Stimulated activated naive B cell treated with anti-CD40 and anti-IgM and Interleukin-4, amounts not matched to agents 10 μg/mL and 1 μg/mL and 100 μg/mL, for 72 hours (primary cell): ENCODE measurements at regions not wholly inside any gene's neighbourhood (a gene's known extent, or its start where the extent isn't known, plus 50 kb on each side); places are given as distances from the start of the nearest gene placed in this dataset.
"Not testable (repeated sequence)": the region's sequence is repeated elsewhere in the genome, so short reads cannot be mapped to it uniquely, and the experiment has no call there.

Experiments used
- ATAC-seq, 2 donors: fragments of 150-1000 bp; cut with Tn5 transposase; replicated peaks; 2 replicates each; pipeline ENCODE4 v1.10.0; 2021; ENCODE audit warnings: moderate library complexity in 1 of 2
- DNase-seq: peaks from one replicate; pipeline ENCODE4 v3.0.0; 2021
- H3K27ac Mint-ChIP-seq: one replicate; pipeline ENCODE4 v1.8.0; 2022; ENCODE audit warnings: mild to moderate bottlenecking, mixed read lengths
- H3K27me3 Mint-ChIP-seq, 2 donors: one replicate each; pipeline ENCODE4 v1.8.0; 2022; ENCODE audit warnings: mixed read lengths in 2 of 2
- H3K36me3 Mint-ChIP-seq, 2 donors: one replicate each; pipeline ENCODE4 v1.8.0; 2022; ENCODE audit warnings: mixed read lengths in 2 of 2, mild to moderate bottlenecking in 1 of 2
- H3K4me1 Mint-ChIP-seq, 2 donors: one replicate each; pipeline ENCODE4 v1.8.0; 2022; ENCODE audit warnings: mixed read lengths in 2 of 2, mild to moderate bottlenecking in 1 of 2
- H3K4me3 Mint-ChIP-seq, 2 donors: one replicate each; pipeline ENCODE4 v1.8.0; 2022; ENCODE audit warnings: mild to moderate bottlenecking in 2 of 2, mixed read lengths in 2 of 2, moderate library complexity in 1 of 2
- H3K9me3 Mint-ChIP-seq, 2 donors: one replicate each; pipeline ENCODE4 v1.8.0; 2022; ENCODE audit warnings: mixed read lengths in 2 of 2, mild to moderate bottlenecking in 1 of 2

GRCh38 chrX:22533898-22534297 lies 261.2 kb downstream of the CBLL2 start:
- no peak for DNase-seq
- H3K36me3 Mint-ChIP-seq = no peaks in the 10 kb centered on the region
- H3K27me3 Mint-ChIP-seq = peaks cover 0 to 12% of the 10 kb centered on the region in 2 donors
- ATAC-seq = peak in 1 of 2 donors; percentile 59
- no peak overlapping the region for H3K4me3 Mint-ChIP-seq
- H3K9me3 Mint-ChIP-seq = peaks cover 0 to 11% of the 10 kb centered on the region in 2 donors
- no peak overlapping the region for H3K27ac Mint-ChIP-seq
- H3K4me1 Mint-ChIP-seq = peaks cover 2 to 4% of the 10 kb centered on the region in 2 donors

GRCh38 chrX:22534643-22535042 lies 261.9 kb downstream of the CBLL2 start:
- no peak overlapping the region for H3K27ac Mint-ChIP-seq
- peaks cover 3 to 10% of the 10 kb centered on the region in 2 donors for H3K9me3 Mint-ChIP-seq
- DNase-seq (no peak), ATAC-seq (no peak)
- no peaks in the 10 kb centered on the region for H3K4me1 Mint-ChIP-seq
- no peak overlapping the region for H3K4me3 Mint-ChIP-seq
- H3K27me3 Mint-ChIP-seq = peaks cover 0 to 16% of the 10 kb centered on the region in 2 donors
- H3K36me3 Mint-ChIP-seq = no peaks in the 10 kb centered on the region

DNA sequence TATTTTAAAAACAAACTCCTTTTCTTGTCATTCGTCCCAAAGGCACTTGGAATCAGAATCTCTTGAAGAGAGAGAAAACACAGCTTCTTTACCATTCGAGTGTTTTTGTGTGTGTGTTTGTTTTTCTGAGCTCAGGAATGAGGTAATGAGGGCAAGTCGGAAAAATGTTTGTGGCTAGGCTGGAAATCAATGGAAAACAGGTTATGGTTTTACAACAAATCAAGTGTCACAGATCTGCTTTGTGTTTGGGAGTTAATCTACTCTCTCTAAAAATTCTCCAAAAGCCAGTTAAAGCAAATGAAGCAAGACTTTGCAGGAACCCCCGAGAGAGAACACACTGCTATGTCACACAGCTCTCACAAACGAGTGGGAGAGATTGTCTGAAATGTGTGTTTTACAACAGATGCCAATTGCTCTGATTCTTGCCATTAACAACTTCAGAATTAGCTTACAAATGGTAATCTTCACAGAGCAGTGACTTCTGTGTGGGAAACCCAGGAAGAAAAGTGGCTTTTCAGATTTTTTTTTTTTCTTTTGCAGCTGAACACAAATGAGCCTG lies 264.1 kb downstream of the CBLL2 start:
- H3K4me1 Mint-ChIP-seq = no peaks in the 10 kb centered on the region
- no peak for ATAC-seq

DNA sequence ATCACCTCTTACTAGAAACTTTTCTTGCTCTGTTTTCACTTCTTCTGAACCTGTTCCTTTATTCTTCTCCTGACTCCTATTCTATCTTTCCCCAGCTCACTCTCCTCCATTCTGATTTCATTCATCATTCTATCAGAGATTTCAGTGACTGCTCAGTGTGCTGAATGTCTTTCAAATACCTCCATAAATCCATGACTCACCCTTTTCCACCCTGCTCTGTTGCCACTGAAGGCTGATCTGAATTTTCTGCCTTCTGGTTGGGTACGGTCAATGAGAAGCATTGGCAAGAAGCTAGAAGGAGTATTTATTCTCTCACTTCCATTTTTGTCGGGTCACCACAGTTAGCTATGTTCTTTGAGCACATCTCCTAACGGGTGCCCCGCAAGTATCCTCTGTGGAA lies 265.9 kb downstream of the CBLL2 start:
- Mint-ChIP-seq H3K4me1 (no peaks in the 10 kb centered on the region), H3K36me3 (no peaks in the 10 kb centered on the region), H3K4me3 (no peak overlapping the region), H3K27ac (no peak overlapping the region), H3K9me3 (peaks cover 4 to 7% of the 10 kb centered on the region in 2 donors), H3K27me3 (peaks cover 6 to 16% of the 10 kb centered on the region in 2 donors)
- no peak for ATAC-seq
- DNase-seq = no peak

More for the DNA sequence above, 264.1 kb downstream of the CBLL2 start:
- H3K9me3 Mint-ChIP-seq = peaks cover 4 to 7% of the 10 kb centered on the region in 2 donors
- H3K4me3 Mint-ChIP-seq = no peak overlapping the region
- H3K27ac Mint-ChIP-seq = no peak overlapping the region
- DNase-seq = no peak
- peaks cover 6 to 16% of the 10 kb centered on the region in 2 donors for H3K27me3 Mint-ChIP-seq
- no peaks in the 10 kb centered on the region for H3K36me3 Mint-ChIP-seq

GRCh38 chrX:22541926-22542325 lies 269.2 kb downstream of the CBLL2 start:
- Mint-ChIP-seq H3K4me1 (no peaks in the 10 kb centered on the region), H3K36me3 (no peaks in the 10 kb centered on the region), H3K27ac (no peak overlapping the region), H3K4me3 (no peak overlapping the region), H3K9me3 (peaks cover 4 to 7% of the 10 kb centered on the region in 2 donors), H3K27me3 (peaks cover 6 to 9% of the 10 kb centered on the region in 2 donors)
- DNase-seq = no peak
- ATAC-seq = no peak

DNA sequence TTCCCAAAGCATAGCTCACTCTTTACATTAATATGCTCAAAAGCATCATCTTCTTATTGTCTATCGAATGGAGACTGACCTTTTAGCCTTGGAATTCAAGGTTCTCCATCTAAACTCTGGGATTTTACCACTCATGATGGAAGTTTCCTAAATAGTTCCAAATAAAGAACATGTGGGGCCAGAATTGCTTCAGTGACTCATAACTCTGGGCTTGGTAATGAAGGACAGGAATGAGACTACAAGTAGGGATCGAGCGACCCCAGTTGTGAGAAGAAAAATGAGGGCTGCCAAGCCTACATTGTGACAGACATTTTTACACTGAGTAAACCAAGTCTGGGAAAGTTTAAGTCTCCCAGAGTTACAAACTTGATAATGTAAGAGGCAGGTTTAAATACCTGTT lies 269.9 kb downstream of the CBLL2 start:
- Mint-ChIP-seq H3K27me3 (peaks cover 6 to 9% of the 10 kb centered on the region in 2 donors), H3K4me3 (no peak overlapping the region), H3K9me3 (peaks cover 4 to 7% of the 10 kb centered on the region in 2 donors), H3K27ac (no peak overlapping the region), H3K36me3 (no peaks in the 10 kb centered on the region), H3K4me1 (no peaks in the 10 kb centered on the region)
- DNase-seq (no peak), ATAC-seq (no peak)

- no peaks in the 10 kb centered on the region for H3K36me3 Mint-ChIP-seq
- H3K27ac Mint-ChIP-seq = no peak overlapping the region
- no peak for DNase-seq
- ATAC-seq = no peak
- H3K4me1 Mint-ChIP-seq = no peaks in the 10 kb centered on the region
- no peaks in the 10 kb centered on the region for H3K9me3 Mint-ChIP-seq
- H3K4me3 Mint-ChIP-seq = no peak overlapping the region
- H3K27me3 Mint-ChIP-seq = no peaks in the 10 kb centered on the region
Observed at GRCh38 chrX:22559506-22559905, 286.8 kb downstream of the CBLL2 start.

DNA sequence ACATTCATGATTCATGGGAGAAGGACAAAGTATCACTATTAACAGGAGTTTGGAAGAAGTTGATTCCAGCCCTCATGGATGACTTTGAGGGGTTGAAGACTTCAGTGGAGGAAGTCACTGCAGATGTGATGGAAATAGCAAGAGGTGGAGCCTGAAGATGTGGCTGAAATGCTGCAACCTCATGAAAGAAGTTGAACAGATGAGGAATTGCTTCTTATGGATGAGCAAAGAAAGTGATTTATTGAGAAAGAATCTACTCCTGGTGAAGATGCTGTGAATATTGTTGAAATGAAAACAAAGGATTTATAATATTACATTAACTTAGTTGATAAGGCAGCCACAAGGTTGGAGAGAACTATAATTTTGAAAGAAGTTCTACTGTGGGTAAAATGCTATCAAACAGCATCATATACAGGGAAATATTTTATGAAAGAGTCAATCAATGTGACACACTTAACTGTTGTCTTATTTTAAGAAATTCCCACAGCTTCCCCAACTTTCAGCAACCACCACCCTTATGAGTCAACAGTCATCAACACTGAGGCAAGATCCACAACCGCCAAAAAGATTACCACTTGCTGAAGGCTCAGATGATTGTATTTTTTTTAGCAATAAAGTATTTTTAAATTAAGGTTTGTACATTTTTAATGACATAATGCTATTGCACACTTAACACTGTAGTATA lies 302.6 kb downstream of the CBLL2 start:
- H3K27me3 Mint-ChIP-seq = peaks cover 0 to under 1% of the 10 kb centered on the region in 2 donors
- H3K4me1 Mint-ChIP-seq = peaks cover 2 to 5% of the 10 kb centered on the region in 2 donors
- no peak for DNase-seq

GRCh38 chrX:22577181-22577580 lies 304.5 kb downstream of the CBLL2 start:
- no peaks in the 10 kb centered on the region for H3K27me3 Mint-ChIP-seq
- DNase-seq (no peak), ATAC-seq (no peak)
- H3K36me3 Mint-ChIP-seq = no peaks in the 10 kb centered on the region
- no peak overlapping the region for H3K4me3 Mint-ChIP-seq
- H3K4me1 Mint-ChIP-seq = peaks cover 2 to 5% of the 10 kb centered on the region in 2 donors
- H3K9me3 Mint-ChIP-seq = peaks cover 0 to 1% of the 10 kb centered on the region in 2 donors
- no peak overlapping the region for H3K27ac Mint-ChIP-seq

More for the DNA sequence above, 302.6 kb downstream of the CBLL2 start:
- ATAC-seq = no peak
- no peak overlapping the region for H3K4me3 Mint-ChIP-seq
- H3K27ac Mint-ChIP-seq = no peak overlapping the region
- no peaks in the 10 kb centered on the region for H3K36me3 Mint-ChIP-seq
- no peaks in the 10 kb centered on the region for H3K9me3 Mint-ChIP-seq

GRCh38 chrX:22585831-22586230 lies 313.1 kb downstream of the CBLL2 start:
- Mint-ChIP-seq H3K9me3 (peaks cover 0 to 1% of the 10 kb centered on the region in 2 donors), H3K36me3 (no peaks in the 10 kb centered on the region), H3K4me3 (no peak overlapping the region), H3K27me3 (no peaks in the 10 kb centered on the region), H3K4me1 (peaks cover 2 to 9% of the 10 kb centered on the region in 2 donors), H3K27ac (no peak overlapping the region)
- peak; percentile 42 to 53 for ATAC-seq
- no peak for DNase-seq

DNA sequence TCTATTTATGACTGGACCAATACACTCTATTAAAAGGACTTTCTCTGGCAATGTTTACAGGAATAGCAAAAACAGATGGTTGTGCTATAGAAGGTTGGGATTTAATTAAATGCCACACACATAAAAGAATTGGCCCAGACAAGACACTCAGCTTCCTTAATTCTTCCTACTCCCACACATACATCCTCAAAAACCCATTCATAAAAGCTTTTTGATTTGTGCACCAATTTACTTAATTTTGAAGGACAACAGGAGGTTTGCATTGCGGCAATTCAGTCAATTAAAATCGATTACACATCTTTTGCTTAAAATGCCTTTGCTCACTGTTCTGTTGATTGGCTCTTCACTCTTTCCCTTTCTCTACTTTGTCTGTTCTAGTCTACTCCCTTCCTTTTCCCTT lies 317.1 kb downstream of the CBLL2 start:
- H3K27me3 Mint-ChIP-seq = no peaks in the 10 kb centered on the region
- no peaks in the 10 kb centered on the region for H3K36me3 Mint-ChIP-seq
- H3K27ac Mint-ChIP-seq = no peak overlapping the region
- no peak for ATAC-seq
- DNase-seq = no peak
- no peaks in the 10 kb centered on the region for H3K9me3 Mint-ChIP-seq
- H3K4me3 Mint-ChIP-seq = no peak overlapping the region
- H3K4me1 Mint-ChIP-seq = peaks cover 2 to 9% of the 10 kb centered on the region in 2 donors

DNA sequence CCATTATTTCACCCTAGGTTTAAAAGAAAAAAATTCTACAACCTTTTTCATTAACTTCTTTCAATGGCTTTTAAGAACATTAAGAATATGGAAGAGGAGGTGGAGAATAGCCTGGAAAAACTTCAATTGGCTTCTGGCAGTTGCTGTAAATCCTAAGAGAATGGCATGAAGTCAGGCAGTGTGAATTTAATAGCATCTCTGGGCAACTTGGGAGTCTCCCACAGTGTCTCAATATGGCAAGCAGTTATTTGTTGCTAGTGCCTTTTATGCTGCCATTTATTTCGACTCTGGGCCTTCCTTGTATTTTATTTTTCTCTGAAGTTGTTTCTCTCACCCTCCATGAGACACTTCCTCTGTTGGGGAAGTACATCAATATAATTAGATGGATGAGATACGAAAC lies 322.1 kb downstream of the CBLL2 start:
- Mint-ChIP-seq H3K4me3 (no peak overlapping the region), H3K27me3 (no peaks in the 10 kb centered on the region), H3K27ac (no peak overlapping the region), H3K4me1 (no peaks in the 10 kb centered on the region), H3K9me3 (no peaks in the 10 kb centered on the region), H3K36me3 (no peaks in the 10 kb centered on the region)
- ATAC-seq (no peak), DNase-seq (no peak)

- peaks cover 1 to 16% of the 10 kb centered on the region in 2 donors for H3K9me3 Mint-ChIP-seq
- ATAC-seq (no peak), DNase-seq (no peak)
- no peak overlapping the region for H3K27ac Mint-ChIP-seq
- H3K36me3 Mint-ChIP-seq = no peaks in the 10 kb centered on the region
- no peaks in the 10 kb centered on the region for H3K4me1 Mint-ChIP-seq
- H3K4me3 Mint-ChIP-seq = no peak overlapping the region
- peaks cover 0 to 11% of the 10 kb centered on the region in 2 donors for H3K27me3 Mint-ChIP-seq
Observed at GRCh38 chrX:22603060-22603459, 330.3 kb downstream of the CBLL2 start.

DNA sequence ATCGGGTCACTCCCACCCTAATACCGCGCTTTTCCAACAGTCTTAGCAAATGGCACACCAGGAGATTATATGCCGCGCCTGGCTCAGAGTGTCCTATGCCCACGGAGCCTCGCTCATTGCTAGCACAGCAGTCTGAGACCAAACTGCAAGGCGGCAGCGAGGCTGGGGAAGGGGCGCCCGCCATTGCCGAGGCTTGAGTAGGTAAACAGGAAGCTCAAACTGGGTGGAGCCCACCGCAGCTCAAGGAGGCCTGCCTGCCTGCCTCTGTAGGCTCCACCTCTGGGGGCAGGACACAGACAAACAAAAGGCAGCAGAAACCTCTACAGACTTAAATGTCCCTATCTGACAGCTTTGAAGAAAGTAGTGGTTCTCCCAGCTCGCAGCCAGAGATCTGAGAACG lies 336.7 kb downstream of the CBLL2 start:
- not testable (repeated sequence) for H3K27ac Mint-ChIP-seq, H3K4me3 Mint-ChIP-seq, DNase-seq, H3K4me1 Mint-ChIP-seq, H3K36me3 Mint-ChIP-seq, ATAC-seq
- H3K27me3 Mint-ChIP-seq = peaks cover 0 to 16% of the 10 kb centered on the region in 2 donors
- peaks cover 1 to 25% of the 10 kb centered on the region in 2 donors for H3K9me3 Mint-ChIP-seq

- Mint-ChIP-seq H3K27me3 (no peaks in the 10 kb centered on the region), H3K27ac (no peak overlapping the region), H3K4me1 (no peaks in the 10 kb centered on the region), H3K36me3 (no peaks in the 10 kb centered on the region), H3K4me3 (no peak overlapping the region), H3K9me3 (no peaks in the 10 kb centered on the region)
- ATAC-seq (no peak), DNase-seq (no peak)
Observed at GRCh38 chrX:22616867-22617266, 344.2 kb downstream of the CBLL2 start.
